ENCODE measurements at regions not wholly inside any gene's neighbourhood (a gene's known extent, or its start where the extent isn't known, plus 50 kb on each side); places are given as distances from the start of the nearest gene placed in this dataset.
"Not testable (repeated sequence)": the region's sequence is repeated elsewhere in the genome, so short reads cannot be mapped to it uniquely, and the experiment has no call there.

DNA sequence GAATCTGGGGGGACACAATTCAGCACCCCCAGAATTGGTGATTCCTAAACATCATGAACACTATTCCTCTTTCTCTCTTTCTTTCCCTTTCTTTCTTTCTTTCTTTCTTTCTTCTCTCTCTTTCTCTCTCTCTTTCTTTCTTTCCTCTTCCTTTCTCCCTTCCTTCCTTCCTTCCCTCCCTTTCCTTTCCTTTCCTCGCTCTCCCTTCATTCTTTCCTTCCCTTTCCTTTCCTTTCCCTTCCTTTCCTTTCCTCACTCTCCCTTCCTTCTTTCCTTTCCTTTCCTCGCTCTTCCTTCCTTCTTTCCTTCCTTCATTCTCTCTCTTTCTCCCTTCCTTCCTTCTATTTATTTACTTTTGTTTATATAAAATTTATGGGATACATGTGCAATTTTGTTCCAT is 2616.6 kb upstream of the DEFB115 start:
- H3K36me3 Mint-ChIP-seq (ENCODE audit: low read depth); H3K27ac Mint-ChIP-seq; H3K27me3 Mint-ChIP-seq; intact Hi-C loops (cut with micrococcal nuclease); H3K4me1 Mint-ChIP-seq (ENCODE audit: low read depth); H3K4me3 Mint-ChIP-seq: not testable (repeated sequence)
- peaks cover 43% of the 10 kb centered on the region for H3K9me3 Mint-ChIP-seq
